ENCODE measurements at regions not wholly inside any gene's neighbourhood (a gene's known extent, or its start where the extent isn't known, plus 50 kb on each side); places are given as distances from the start of the nearest gene placed in this dataset.
A peak's percentile ranks its signal among the peaks of the same experiment; 100 is the strongest.
"Not testable (repeated sequence)": the region's sequence is repeated elsewhere in the genome, so short reads cannot be mapped to it uniquely, and the experiment has no call there.

GRCh38 chr18:7178568-7178967 lies 52.3 kb upstream of the LRRC30 start:
- DNase-seq: not testable (repeated sequence)

DNA sequence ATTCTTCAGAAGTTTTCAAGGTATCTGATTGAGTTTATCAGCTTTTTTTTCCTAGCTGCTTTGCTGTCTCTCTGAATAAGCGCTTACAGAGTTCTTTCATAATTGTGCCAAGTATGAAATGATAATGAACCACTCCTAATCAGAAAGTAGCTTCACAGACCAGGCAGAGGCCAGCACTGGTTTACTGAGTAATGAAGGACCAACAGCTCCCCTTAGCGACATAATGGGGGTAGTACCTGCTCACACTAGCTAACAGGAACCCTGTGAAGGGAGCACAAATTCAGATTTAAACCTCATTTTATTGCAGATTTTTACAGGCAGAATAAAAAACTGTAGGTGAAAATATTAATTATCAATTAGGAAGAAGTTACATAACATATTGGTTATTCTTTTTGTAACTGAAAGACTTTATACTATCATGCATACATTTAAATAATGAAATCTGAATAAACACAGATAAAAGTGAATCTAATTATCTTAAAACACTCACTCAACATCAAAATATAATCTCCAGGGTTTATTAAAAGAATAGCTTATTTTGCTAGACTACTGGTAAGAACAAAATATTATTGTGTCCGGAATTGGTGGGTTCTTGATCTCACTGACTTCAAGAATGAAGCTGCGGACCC lies 53.7 kb upstream of the LRRC30 start:
- peak; percentile 78 for DNase-seq

- peak; percentile 10 for DNase-seq
Measured at GRCh38 chr18:7174344-7175095, 56.4 kb upstream of the LRRC30 start.

DNA sequence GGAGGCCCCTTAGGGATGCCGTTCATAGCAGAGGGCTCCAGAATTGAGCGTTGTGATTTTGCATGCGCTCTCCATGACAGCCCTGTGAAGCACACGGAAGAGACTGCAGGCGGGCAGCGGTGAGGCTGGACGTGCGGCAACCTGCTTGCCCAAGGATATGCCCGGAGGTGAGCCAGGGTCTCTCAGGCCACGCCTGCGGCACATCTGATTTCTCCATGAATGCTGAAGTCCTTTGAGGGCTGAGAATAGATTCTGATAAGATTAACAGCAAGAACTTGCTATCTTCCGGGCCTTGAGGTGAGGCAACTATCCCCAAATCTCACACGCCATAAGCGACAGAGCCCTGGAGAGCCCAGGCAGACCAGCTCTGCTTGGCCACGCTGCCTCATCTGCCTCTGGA lies 55.6 kb upstream of the LAMA1 start:
- DNase-seq: no peak

- DNase-seq: no peak
Measured at GRCh38 chr18:7172611-7173010, 55.0 kb upstream of the LAMA1 start.

- no peak for DNase-seq
Measured at GRCh38 chr18:7170292-7170691, 52.7 kb upstream of the LAMA1 start.

DNA sequence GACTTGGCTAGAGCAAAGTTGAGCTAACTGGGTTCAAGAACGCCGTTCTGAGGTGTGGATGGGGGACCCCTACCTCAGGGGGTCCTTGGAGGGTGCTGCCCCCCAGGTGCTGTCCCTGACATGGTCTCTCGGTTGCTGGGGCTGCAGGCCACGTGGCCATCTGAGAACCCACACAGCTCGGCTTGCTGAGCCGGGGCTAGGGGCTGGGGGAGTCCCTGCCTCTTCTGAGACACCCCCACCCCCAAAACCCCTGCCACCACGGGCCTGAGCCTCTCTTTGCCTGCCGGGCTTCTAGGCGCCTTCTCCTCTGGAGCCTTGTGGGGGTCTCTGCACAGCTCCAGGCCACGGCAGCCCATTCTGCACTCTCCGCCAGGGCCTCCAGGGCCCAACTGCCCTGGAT lies 52.0 kb upstream of the LAMA1 start:
- no peak for DNase-seq

GRCh38 chr18:7168408-7168807 lies 50.8 kb upstream of the LAMA1 start:
- no peak for DNase-seq

Measured in hematopoietic multipotent progenitor cell treated with erythropoietin and hydrocortisone succinate and interleukin-3 and kit ligand, for 4 days (in vitro differentiated cells).